Fibroblast of lung (primary cell): ENCODE measurements at regions not wholly inside any gene's neighbourhood (a gene's known extent, or its start where the extent isn't known, plus 50 kb on each side); places are given as distances from the start of the nearest gene placed in this dataset.

Experiments used
- CTCF ChIP-seq, 2 donors: IDR thresholded peaks in 1 of 2; conservative IDR thresholded peaks in 1 of 2; 1 replicate in 1 of 2; 2 replicates in 1 of 2; pipeline ENCODE4 v1.5.1; 2011 to 2012; ENCODE audit warnings: low read length in 2 of 2, control low read depth in 1 of 2, inconsistent platforms in 1 of 2, low read depth in 1 of 2, mild to moderate bottlenecking in 1 of 2
- EZH2 ChIP-seq: IDR thresholded peaks from 2 replicates; pipeline ENCODE4 v1.5.1; 2012; ENCODE audit warnings: low read length, control low read depth, mild to moderate bottlenecking; ENCODE audit errors: missing control alignments

- TF ChIP-seq CTCF (conservative IDR thresholded peaks at IDR 0.05 in 1 of 2, IDR thresholded peaks at IDR 0.05 in 1 of 2; ENCODE audit: low read depth in 1 of 2, low read length in 2 of 2), result no peak
- no peak for TF ChIP-seq EZH2
Measured at GRCh38 chr9:75488719-75489110, 400.4 kb downstream of the OSTF1 start.
